Naive thymus-derived CD4-positive, alpha-beta T cell (primary cell): ENCODE measurements at regions not wholly inside any gene's neighbourhood (a gene's known extent, or its start where the extent isn't known, plus 50 kb on each side); places are given as distances from the start of the nearest gene placed in this dataset.

Experiments used
- ATAC-seq: fragments of 150-1000 bp; cut with Tn5 transposase; 2 replicates; pipeline ENCODE4 v1.10.0; 2021; ENCODE audit warnings: mild to moderate bottlenecking, moderate library complexity
- CTCF ChIA-PET: fragments of 350-600 bp; sonication (Branson Sonifier 250); formaldehyde crosslinking; loops from one replicate; lab custom pipeline; 2021; ENCODE audit warnings: antibody characterized with exemption; lab: Charles Lee
- POLR2A ChIA-PET: fragments of 350-600 bp; sonication (Branson Sonifier 250); formaldehyde crosslinking; loops from one replicate; lab custom pipeline; 2021; ENCODE audit warnings: antibody characterized with exemption, inconsistent platforms; lab: Charles Lee
- DNase-seq, 9 donors: peaks; one replicate each; pipeline versions ENCODE4 v3.0.0 to v3.0.0-alpha.2; 2020 to 2022; ENCODE audit warnings: mixed read lengths in 1 of 9
- H3K27ac ChIP-seq: one replicate; pipeline ENCODE4 v1.7.0; 2013; ENCODE audit warnings: mild to moderate bottlenecking, low read depth, low read length, moderate library complexity
- H3K27me3 ChIP-seq, 2 donors: one replicate each; pipeline ENCODE4 v1.7.0; 2013; ENCODE audit warnings: low read length in 2 of 2, mild to moderate bottlenecking in 2 of 2, moderate library complexity in 2 of 2; ENCODE audit not compliant: control insufficient read depth in 2 of 2, insufficient read depth in 2 of 2
- H3K36me3 ChIP-seq, 3 experiments: 1 replicate in 2 of 3; 2 replicates in 1 of 3; pipeline ENCODE4 v1.7.0; 2013; ENCODE audit warnings: low read length in 3 of 3, mild to moderate bottlenecking in 3 of 3, moderate library complexity in 1 of 3; ENCODE audit not compliant: insufficient read depth in 3 of 3, control insufficient read depth in 2 of 3
- H3K4me1 ChIP-seq, 2 donors: one replicate each; pipeline ENCODE4 v1.7.0; 2013; ENCODE audit warnings: low read length in 2 of 2, mild to moderate bottlenecking in 2 of 2, moderate library complexity in 1 of 2; ENCODE audit not compliant: control insufficient read depth in 2 of 2, insufficient read depth in 2 of 2
- H3K4me3 ChIP-seq: 2 replicates; pipeline ENCODE4 v1.7.0; 2013; ENCODE audit warnings: mild to moderate bottlenecking, low read length
- H3K9me3 ChIP-seq, 3 experiments: 1 replicate in 2 of 3; 2 replicates in 1 of 3; pipeline ENCODE4 v1.7.0; 2013; ENCODE audit warnings: low read length in 3 of 3; ENCODE audit not compliant: control insufficient read depth in 2 of 3
- H3K27ac Mint-ChIP-seq, 9 donors: one replicate each; pipeline ENCODE4 v1.8.0; 2020 to 2022; ENCODE audit warnings: mixed read lengths in 9 of 9, mild to moderate bottlenecking in 8 of 9, moderate library complexity in 5 of 9, inconsistent platforms in 2 of 9
- H3K27me3 Mint-ChIP-seq, 5 donors: one replicate each; pipeline ENCODE4 v1.8.0; 2021 to 2022; ENCODE audit warnings: mixed read lengths in 5 of 5, mild to moderate bottlenecking in 1 of 5
- H3K36me3 Mint-ChIP-seq, 5 donors: one replicate each; pipeline ENCODE4 v1.8.0; 2020 to 2022; ENCODE audit warnings: mixed read lengths in 5 of 5, mild to moderate bottlenecking in 3 of 5, inconsistent platforms in 1 of 5
- H3K4me1 Mint-ChIP-seq, 7 donors: one replicate each; pipeline ENCODE4 v1.8.0; 2020 to 2022; ENCODE audit warnings: mixed read lengths in 7 of 7, mild to moderate bottlenecking in 3 of 7, inconsistent platforms in 1 of 7
- H3K4me3 Mint-ChIP-seq, 10 donors: one replicate each; pipeline ENCODE4 v1.8.0; 2020 to 2022; ENCODE audit warnings: mild to moderate bottlenecking in 10 of 10, mixed read lengths in 10 of 10, moderate library complexity in 6 of 10, inconsistent platforms in 2 of 10
- H3K9me3 Mint-ChIP-seq, 11 donors: one replicate each; pipeline ENCODE4 v1.8.0; 2020 to 2022; ENCODE audit warnings: mixed read lengths in 11 of 11, mild to moderate bottlenecking in 4 of 11, inconsistent platforms in 1 of 11, moderate library complexity in 1 of 11
- intact Hi-C, 2 donors: fragments of 100-400 bp; cut with micrococcal nuclease; formaldehyde crosslinking; loops; one replicate each; pipeline ENCODE4 v1.15.1; 2023

GRCh38 chr20:22368235-22368634, 216.1 kb downstream of the FOXA2 start:
- ChIA-PET POLR2A (no interaction called here), CTCF (no interaction called here)
- ATAC-seq (no peak), DNase-seq (no peak)
- intact Hi-C loops, result no loop called here
- H3K27me3 ChIP-seq, result no peaks in the 10 kb centered on the region
- H3K4me1 ChIP-seq, result no peaks in the 10 kb centered on the region
- Mint-ChIP-seq H3K27me3 (peaks cover 0 to 4% (median 0%) of the 10 kb centered on the region in 5 donors), H3K4me1 (peaks cover 6 to 33% (median 11%) of the 10 kb centered on the region in 7 donors), H3K4me3 (no peak overlapping the region), H3K9me3 (peaks cover 0 to 14% (median 3%) of the 10 kb centered on the region in 11 donors), H3K27ac (no peak overlapping the region), H3K36me3 (no peaks in the 10 kb centered on the region)
- H3K4me3 ChIP-seq, result no peak overlapping the region
- no peaks in the 10 kb centered on the region for H3K9me3 ChIP-seq
- H3K27ac ChIP-seq, result no peak overlapping the region
- H3K36me3 ChIP-seq, result no peaks in the 10 kb centered on the region

GRCh38 chr20:22366631-22367030, 217.7 kb downstream of the FOXA2 start:
- intact Hi-C loops, result no loop called here
- H3K36me3 Mint-ChIP-seq, result no peaks in the 10 kb centered on the region

GRCh38 chr20:22354647-22355046, 229.7 kb downstream of the FOXA2 start:
- DNase-seq (no peak), ATAC-seq (no peak)
- Mint-ChIP-seq H3K27ac (no peak overlapping the region), H3K9me3 (peaks cover 0 to 6% (median 0%) of the 10 kb centered on the region in 11 donors), H3K4me1 (no peaks in the 10 kb centered on the region), H3K27me3 (peaks cover 0 to 8% (median 3%) of the 10 kb centered on the region in 5 donors), H3K36me3 (no peaks in the 10 kb centered on the region), H3K4me3 (no peak overlapping the region)
- no peaks in the 10 kb centered on the region for H3K9me3 ChIP-seq
- no peaks in the 10 kb centered on the region for H3K4me1 ChIP-seq
- intact Hi-C loops, result no loop called here
- H3K27me3 ChIP-seq, result no peaks in the 10 kb centered on the region
- no peak overlapping the region for H3K27ac ChIP-seq
- POLR2A ChIA-PET, result no interaction called here
- no peaks in the 10 kb centered on the region for H3K36me3 ChIP-seq
- no peak overlapping the region for H3K4me3 ChIP-seq
- CTCF ChIA-PET, result no interaction called here

More at GRCh38 chr20:22366631-22367030, 217.7 kb downstream of the FOXA2 start:
- H3K4me3 Mint-ChIP-seq, result no peak overlapping the region
- no peaks in the 10 kb centered on the region for H3K4me1 ChIP-seq
- H3K27ac ChIP-seq, result no peak overlapping the region
- peaks cover 2 to 24% (median 3%) of the 10 kb centered on the region in 7 donors for H3K4me1 Mint-ChIP-seq
- no peak overlapping the region for H3K4me3 ChIP-seq
- ATAC-seq (no peak), DNase-seq (no peak)
- H3K36me3 ChIP-seq, result no peaks in the 10 kb centered on the region
- POLR2A ChIA-PET, result no interaction called here
- H3K9me3 Mint-ChIP-seq, result peaks cover 0 to 14% (median 3%) of the 10 kb centered on the region in 11 donors
- CTCF ChIA-PET, result no interaction called here
- no peak overlapping the region for H3K27ac Mint-ChIP-seq
- no peaks in the 10 kb centered on the region for H3K9me3 ChIP-seq
- H3K27me3 Mint-ChIP-seq, result peaks cover 0 to 4% (median 0%) of the 10 kb centered on the region in 5 donors
- no peaks in the 10 kb centered on the region for H3K27me3 ChIP-seq

DNA sequence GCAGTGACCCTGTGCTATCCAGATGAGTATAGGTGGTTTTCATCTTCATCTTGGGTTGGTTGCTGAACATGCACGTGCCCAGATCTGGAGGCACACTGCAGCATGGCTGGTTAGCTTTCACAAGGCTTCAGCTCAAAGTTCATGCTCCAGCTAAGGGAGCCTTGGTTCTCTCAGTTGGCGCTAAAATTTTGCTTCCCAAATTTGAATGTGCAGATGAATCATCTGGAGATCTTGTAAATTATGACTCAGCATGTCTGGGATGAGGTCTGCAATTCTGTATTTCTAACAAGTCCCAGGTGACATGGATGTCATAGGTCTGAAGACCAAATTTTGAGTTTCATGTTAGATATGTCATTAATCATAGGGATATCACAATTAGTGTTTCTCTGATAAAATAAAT, 230.8 kb downstream of the FOXA2 start:
- ChIA-PET POLR2A (no interaction called here), CTCF (no interaction called here)
- no peaks in the 10 kb centered on the region for H3K4me1 ChIP-seq
- intact Hi-C loops, result no loop called here
- H3K27ac Mint-ChIP-seq, result no peak overlapping the region
- peaks cover 0 to 6% (median 0%) of the 10 kb centered on the region in 11 donors for H3K9me3 Mint-ChIP-seq
- no peaks in the 10 kb centered on the region for H3K36me3 Mint-ChIP-seq
- no peak overlapping the region for H3K27ac ChIP-seq
- H3K27me3 ChIP-seq, result no peaks in the 10 kb centered on the region
- ATAC-seq (no peak), DNase-seq (no peak)
- H3K4me1 Mint-ChIP-seq, result no peaks in the 10 kb centered on the region
- H3K9me3 ChIP-seq, result no peaks in the 10 kb centered on the region
- peaks cover 0 to 14% (median 3%) of the 10 kb centered on the region in 5 donors for H3K27me3 Mint-ChIP-seq
- no peak overlapping the region for H3K4me3 ChIP-seq
- no peak overlapping the region for H3K4me3 Mint-ChIP-seq
- H3K36me3 ChIP-seq, result no peaks in the 10 kb centered on the region

DNA sequence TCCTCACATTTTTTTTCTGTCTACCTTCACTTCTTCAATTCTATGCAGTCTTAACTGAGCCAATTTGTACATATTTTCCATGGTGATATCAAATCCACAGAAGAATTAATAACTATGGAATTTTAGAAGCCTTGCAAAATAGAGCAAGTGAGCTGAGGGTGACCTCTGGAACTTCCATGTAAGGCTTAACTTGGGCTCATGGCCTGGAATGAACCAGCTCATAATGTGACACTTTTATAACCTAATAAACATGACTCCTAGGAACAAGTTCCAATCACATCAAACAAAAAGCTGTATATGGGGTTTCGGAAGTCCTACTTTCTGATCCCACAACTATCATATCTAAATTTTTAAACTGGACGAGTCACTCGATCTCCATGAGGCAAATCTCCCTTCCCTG, 232.4 kb downstream of the FOXA2 start:
- H3K9me3 ChIP-seq, result no peaks in the 10 kb centered on the region
- Mint-ChIP-seq H3K4me1 (no peaks in the 10 kb centered on the region), H3K4me3 (no peak overlapping the region), H3K27me3 (peaks cover 0 to 14% (median 1%) of the 10 kb centered on the region in 5 donors), H3K9me3 (peaks cover 0 to 5% (median 0%) of the 10 kb centered on the region in 11 donors), H3K27ac (no peak overlapping the region), H3K36me3 (no peaks in the 10 kb centered on the region)
- CTCF ChIA-PET, result no interaction called here
- H3K27ac ChIP-seq, result no peak overlapping the region
- DNase-seq, result no peak
- no peak for ATAC-seq
- no peaks in the 10 kb centered on the region for H3K36me3 ChIP-seq
- POLR2A ChIA-PET, result no interaction called here
- H3K4me1 ChIP-seq, result no peaks in the 10 kb centered on the region
- intact Hi-C loops, result no loop called here
- no peak overlapping the region for H3K4me3 ChIP-seq
- H3K27me3 ChIP-seq, result no peaks in the 10 kb centered on the region

- H3K9me3 ChIP-seq, result no peaks in the 10 kb centered on the region
- H3K27me3 ChIP-seq, result no peaks in the 10 kb centered on the region
- H3K27me3 Mint-ChIP-seq, result peaks cover 0 to 7% (median 3%) of the 10 kb centered on the region in 5 donors
- ChIA-PET CTCF (no interaction called here), POLR2A (no interaction called here)
- DNase-seq (no peak), ATAC-seq (no peak)
- no peak overlapping the region for H3K27ac Mint-ChIP-seq
- H3K4me3 ChIP-seq, result no peak overlapping the region
- H3K4me3 Mint-ChIP-seq, result no peak overlapping the region
- H3K36me3 ChIP-seq, result no peaks in the 10 kb centered on the region
- no peaks in the 10 kb centered on the region for H3K4me1 Mint-ChIP-seq
- H3K4me1 ChIP-seq, result no peaks in the 10 kb centered on the region
- H3K36me3 Mint-ChIP-seq, result no peaks in the 10 kb centered on the region
- peaks cover 0 to 5% (median 0%) of the 10 kb centered on the region in 11 donors for H3K9me3 Mint-ChIP-seq
- intact Hi-C loops, result no loop called here
- H3K27ac ChIP-seq, result no peak overlapping the region
These were observed 233.7 kb downstream of the FOXA2 start for GRCh38 chr20:22350624-22351023.

DNA sequence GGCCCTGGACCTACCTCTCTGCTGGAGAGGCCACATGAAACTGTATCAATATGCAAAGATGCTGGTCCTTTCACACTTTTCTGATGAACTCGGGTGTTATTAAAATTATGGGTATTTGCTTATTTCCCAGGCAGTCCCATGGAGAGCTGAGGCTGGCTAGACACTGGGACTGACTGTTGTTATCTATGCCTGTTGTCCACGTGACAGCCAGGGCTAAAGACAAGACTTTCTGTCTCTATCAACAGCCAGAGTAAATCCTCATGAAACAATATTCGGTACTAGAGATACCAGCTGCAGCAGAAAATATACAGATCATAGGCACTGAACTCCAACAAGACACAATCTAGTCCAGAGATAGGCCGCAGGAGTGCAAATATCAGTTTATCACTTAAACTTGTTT, 236.4 kb downstream of the FOXA2 start:
- ATAC-seq, result no peak
- no peak for DNase-seq
- no peaks in the 10 kb centered on the region for H3K27me3 ChIP-seq
- no peaks in the 10 kb centered on the region for H3K9me3 ChIP-seq
- Mint-ChIP-seq H3K36me3 (no peaks in the 10 kb centered on the region), H3K9me3 (peaks cover 0 to 5% (median 0%) of the 10 kb centered on the region in 11 donors), H3K27ac (no peak overlapping the region), H3K27me3 (peaks cover 0 to 7% (median 3%) of the 10 kb centered on the region in 5 donors), H3K4me1 (no peaks in the 10 kb centered on the region), H3K4me3 (no peak overlapping the region)
- H3K36me3 ChIP-seq, result no peaks in the 10 kb centered on the region
- H3K4me1 ChIP-seq, result no peaks in the 10 kb centered on the region
- CTCF ChIA-PET, result no interaction called here
- no peak overlapping the region for H3K27ac ChIP-seq
- POLR2A ChIA-PET, result no interaction called here
- no peak overlapping the region for H3K4me3 ChIP-seq
- intact Hi-C loops, result no loop called here
